GM12872 (cell line): ENCODE measurements at regions not wholly inside any gene's neighbourhood (a gene's known extent, or its start where the extent isn't known, plus 50 kb on each side); places are given as distances from the start of the nearest gene placed in this dataset.

Experiments
- TF ChIP-seq, protein P1 (sequence below): IDR thresholded peaks from 3 replicates; pipeline ENCODE4 v1.5.1; 2011; ENCODE audit warnings: low read depth, mild to moderate bottlenecking, low read length, moderate library complexity; ENCODE audit not compliant: insufficient read depth

DNA sequence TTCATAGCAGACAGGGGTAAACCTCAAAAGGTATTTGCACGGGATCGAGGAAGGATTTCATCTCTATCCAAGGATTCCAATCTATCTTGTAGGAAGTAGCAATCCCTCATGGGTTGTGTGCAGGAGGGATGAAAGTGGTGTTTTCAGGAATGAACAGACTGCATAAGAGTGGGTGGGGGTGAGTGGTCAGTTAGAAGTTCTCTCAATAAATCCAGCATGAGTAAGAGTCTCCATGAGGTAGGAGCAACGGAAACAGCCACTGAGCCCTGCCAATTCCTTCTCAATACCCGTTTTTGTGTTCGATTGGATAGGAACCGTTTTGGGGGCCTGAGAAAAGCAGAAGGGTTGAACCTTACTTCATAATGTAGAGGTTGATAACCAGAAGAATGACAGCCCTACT lies 375.6 kb downstream of the SOX9 start:
- TF ChIP-seq, protein P1, sequence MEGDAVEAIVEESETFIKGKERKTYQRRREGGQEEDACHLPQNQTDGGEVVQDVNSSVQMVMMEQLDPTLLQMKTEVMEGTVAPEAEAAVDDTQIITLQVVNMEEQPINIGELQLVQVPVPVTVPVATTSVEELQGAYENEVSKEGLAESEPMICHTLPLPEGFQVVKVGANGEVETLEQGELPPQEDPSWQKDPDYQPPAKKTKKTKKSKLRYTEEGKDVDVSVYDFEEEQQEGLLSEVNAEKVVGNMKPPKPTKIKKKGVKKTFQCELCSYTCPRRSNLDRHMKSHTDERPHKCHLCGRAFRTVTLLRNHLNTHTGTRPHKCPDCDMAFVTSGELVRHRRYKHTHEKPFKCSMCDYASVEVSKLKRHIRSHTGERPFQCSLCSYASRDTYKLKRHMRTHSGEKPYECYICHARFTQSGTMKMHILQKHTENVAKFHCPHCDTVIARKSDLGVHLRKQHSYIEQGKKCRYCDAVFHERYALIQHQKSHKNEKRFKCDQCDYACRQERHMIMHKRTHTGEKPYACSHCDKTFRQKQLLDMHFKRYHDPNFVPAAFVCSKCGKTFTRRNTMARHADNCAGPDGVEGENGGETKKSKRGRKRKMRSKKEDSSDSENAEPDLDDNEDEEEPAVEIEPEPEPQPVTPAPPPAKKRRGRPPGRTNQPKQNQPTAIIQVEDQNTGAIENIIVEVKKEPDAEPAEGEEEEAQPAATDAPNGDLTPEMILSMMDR = no peak

DNA sequence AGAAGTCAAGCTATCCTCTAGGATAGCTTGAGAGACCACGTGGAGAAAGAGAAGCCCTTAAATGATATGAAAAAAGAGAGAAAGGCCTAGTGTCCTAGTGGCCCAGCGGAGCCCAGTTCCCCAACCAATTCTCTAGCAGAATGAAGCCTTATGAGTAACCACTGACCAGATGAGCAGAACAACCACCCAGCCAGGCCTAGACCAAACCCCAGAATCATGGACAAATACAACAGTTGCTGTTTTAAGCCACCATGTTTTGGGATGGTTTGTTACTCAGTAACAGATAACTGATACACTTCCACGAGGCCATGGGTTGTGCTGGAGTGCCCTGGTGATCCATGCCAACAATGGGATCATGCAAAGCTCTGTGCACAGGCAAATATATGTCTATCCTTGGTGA lies 377.1 kb downstream of the SOX9 start:
- TF ChIP-seq, protein P1 = no peak

DNA sequence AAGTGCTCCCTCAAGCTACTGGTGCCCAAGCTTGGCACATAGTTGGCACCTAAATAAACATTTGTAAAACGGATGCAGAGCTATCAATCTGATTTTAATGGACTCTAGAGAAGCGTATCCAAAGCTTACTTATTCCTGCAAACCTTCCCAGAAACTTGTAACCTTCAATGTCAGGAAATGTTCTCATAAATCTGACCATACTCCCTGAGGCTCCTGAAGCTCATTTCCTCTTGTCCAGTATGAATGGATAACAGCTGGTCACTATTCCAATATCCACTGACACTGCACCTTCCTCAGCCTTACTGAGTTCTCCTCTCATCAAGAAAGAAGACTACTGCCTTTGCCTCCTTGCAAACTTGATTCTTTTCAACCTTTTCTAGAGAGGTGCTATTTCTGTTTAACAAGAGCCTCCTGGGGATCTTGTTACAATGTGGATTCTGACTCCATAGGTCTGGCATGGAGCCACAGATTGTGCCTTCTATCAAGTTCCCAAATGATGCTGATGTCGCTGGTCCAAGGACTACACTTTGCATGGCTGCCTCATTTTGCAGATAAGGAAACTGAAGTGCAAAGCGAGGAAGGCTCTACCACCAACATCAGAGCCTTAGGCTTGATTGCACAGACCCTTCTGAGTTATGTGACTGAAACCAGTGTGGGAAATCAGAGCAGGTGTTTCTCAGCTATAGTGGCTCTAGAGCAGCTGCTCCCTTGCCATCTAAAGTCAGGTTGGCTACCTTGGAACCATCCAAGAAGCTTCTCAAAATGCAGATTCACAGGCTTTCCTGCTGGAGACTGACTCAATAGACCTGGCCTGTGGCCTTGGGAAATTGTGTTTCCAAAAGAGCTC lies 377.8 kb downstream of the SOX9 start:
- TF ChIP-seq, protein P1 = no peak

DNA sequence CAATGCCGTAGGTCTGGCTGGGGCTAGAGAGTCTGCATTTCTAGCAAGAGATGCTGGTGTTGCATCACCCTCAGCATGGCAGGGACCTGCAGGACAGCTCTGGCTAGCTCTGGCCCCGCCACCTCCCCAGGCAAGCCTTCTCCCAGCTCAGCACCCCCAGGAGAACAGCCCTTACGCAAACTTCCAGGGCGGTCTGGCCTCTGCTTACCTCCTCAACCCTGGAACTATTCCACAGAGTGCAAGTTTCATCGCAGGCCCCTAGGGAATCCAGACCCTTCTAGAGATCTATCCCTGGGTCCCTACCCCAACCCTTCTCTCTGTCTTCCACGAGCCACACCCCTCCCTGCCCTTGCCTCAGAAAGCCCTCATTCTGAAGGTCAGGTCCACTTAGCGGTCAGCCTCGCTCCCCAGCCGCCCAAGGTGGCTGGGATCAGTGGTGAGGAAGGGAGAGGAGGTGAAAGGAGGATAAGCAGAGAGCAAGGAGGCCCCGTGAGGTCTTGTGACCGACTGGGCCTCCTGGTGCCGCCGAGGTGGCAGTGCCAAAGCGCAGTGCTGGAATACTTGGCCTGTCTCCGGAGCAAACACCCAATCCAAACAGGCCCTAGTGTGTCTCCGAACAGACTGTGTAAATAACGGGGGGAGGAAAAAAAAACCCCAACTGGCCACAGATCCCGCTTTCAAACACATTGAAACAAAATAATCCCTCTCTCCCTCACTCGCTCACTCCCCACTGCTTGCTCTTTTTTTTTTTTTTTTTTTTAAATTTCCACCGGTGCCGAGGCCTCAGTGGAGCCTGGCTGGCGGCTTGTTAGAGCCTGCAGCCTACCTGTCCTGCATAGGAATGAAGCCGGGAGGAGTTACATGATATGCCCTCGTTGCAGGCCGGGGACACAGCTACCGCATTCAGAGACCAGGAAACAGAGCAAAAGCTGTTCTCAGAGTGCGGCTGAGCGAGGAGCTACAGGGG lies 380.9 kb downstream of the SOX9 start:
- TF ChIP-seq, protein P1 = no peak

DNA sequence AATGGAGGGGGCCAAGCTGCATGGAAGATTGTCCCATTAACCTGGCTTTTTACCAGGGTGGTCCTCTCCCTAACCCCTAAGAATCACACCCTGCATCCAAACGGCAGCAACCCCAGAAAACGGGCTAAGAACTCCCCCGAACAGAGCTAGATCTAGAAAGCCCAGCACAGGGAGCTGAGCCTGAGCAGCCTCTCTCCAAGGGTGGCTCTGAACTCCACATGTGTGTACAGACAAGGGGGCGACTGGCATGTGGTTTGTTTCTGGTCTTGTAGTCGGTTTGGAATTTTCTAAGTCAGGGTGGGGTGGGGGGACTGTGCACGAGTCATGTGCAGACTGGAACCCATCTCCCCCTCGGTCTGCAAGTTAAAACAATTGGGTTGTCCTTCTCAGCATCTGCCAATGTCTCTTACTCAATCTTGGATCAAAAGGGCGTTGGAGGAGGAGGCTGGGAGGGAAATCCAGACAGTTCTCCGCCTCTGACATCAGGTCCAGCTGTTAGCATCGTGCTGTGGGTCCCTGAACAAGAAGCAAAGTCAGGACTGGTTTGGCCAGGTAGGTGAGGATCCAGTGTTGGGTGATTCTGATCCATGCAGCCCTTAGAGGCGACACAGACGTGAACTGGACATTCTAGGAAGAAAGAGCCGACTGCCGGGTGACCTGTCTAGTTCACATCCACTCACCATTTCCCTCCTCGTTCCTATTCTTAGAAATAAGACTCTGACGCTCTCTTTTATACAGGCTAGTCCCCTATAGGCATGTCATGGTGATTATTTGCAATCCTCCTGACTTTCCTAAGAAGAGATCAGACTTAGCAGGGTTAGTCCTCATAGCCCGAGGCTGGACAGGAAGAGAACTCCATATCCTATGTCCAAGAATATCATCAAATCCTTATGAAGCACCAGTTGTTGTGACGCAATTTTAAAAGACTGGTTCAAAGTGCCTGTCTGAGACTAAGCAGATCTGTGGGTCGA lies 381.8 kb downstream of the SOX9 start:
- TF ChIP-seq, protein P1 = no peak

DNA sequence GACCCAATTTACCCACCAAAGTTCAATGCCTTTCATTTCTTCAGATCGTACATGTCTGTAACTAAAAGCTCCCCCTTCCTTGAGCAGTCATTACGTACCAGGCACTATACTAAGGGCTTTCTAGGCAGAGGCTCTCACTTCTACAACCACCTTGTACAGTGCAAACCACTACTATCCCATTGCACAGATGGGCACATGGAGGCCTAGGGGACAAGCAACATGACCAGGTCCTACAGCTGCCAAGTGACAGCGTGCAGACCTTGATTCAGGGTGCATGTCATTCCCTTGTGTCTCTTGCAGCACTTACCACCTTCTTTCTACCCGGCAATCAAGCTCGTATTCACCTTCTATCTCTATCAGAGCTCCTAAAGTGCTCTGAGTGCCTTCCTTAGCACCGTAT lies 382.7 kb downstream of the SOX9 start:
- TF ChIP-seq, protein P1 = no peak

DNA sequence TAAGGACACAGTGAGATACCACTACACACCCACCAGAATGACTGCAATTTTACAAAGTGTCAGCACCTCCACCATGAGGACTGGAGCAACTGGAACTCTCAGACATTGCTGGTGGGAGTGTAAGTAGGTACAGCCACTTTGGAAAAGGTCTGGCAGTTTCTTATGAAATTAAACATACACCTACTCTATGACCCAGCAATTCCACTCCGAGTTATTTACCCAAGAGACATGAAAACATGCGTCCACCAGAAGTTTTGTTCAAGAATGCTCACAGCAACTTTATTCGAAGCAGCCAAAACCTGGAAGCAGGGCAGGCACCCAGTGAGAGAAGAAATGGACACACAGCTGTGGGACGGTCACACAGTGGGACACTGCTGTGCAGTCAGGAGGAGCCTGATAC lies 384.0 kb downstream of the SOX9 start:
- TF ChIP-seq, protein P1 = no peak
